ENCODE measurements at regions not wholly inside any gene's neighbourhood (a gene's known extent, or its start where the extent isn't known, plus 50 kb on each side); places are given as distances from the start of the nearest gene placed in this dataset.
A peak's percentile ranks its signal among the peaks of the same experiment; 100 is the strongest.

- peak; percentile 16 for DNase-seq
Measured at GRCh38 chr6:144582939-144583613, 297.9 kb downstream of the UTRN start.

DNA sequence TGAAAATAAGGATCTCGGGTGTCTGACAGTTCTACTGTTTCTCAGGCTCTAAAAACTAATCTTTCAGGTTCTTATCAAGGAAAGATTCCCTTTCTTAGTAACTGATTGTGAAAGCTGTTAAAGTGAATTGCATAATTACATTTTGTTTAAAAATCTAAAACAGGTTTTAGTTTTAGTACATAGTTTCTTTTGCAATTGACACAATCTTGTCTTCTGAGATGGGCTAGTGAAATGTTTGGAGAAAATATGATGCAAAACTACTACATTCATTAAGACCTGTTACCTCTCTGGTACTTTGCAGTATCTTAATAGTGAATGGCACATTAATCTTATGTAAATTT lies 298.4 kb downstream of the UTRN start:
- no peak for DNase-seq

- DNase-seq, result no peak
Measured at GRCh38 chr6:144585217-144585814, 300.2 kb downstream of the UTRN start.

GRCh38 chr6:144586986-144587385 lies 301.9 kb downstream of the UTRN start:
- DNase-seq, result no peak

- no peak for DNase-seq
Measured at GRCh38 chr6:144588697-144589325, 303.7 kb downstream of the UTRN start.

- no peak for DNase-seq
Measured at GRCh38 chr6:144590532-144590931, 305.4 kb downstream of the UTRN start.

- DNase-seq, result no peak
Measured at GRCh38 chr6:144593392-144593791, 308.3 kb downstream of the UTRN start.

DNA sequence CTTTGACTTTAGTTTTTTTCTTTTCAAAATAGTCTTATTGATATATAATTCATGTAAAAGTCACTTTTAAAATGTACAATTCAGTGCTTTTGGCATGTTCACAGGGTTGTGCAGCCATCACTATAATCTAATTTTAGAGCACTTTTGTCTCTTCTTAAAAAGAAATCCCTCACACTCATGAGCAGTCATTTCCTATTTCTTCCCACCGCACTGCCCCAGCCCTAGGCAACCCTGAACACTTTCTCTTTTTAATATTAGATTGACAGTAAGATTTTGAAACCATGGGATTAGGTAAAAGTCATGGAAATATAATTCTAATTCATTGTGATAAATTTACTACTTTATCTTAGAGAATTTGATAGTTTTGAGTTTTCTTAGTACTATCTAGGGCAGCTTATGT lies 309.4 kb downstream of the UTRN start:
- DNase-seq, result no peak

DNA sequence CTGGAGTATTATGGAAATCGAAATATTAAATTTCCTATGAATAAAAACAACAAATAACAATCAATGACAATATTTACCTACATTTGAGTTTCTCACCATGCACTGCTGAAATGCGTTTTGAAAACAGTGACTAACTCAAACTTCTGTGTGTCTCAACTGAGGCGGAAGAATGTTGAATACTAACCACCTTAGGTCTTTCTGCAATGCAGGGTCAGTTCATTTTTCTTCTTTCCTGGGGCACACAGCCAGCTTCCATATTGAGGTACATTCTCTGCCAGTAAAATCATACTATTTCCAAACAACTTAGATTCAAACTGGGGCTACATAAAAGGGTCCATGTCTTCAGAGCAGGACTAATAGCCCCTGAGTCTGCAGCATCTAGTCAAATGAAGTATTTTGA lies 310.1 kb downstream of the UTRN start:
- DNase-seq, result no peak

DNA sequence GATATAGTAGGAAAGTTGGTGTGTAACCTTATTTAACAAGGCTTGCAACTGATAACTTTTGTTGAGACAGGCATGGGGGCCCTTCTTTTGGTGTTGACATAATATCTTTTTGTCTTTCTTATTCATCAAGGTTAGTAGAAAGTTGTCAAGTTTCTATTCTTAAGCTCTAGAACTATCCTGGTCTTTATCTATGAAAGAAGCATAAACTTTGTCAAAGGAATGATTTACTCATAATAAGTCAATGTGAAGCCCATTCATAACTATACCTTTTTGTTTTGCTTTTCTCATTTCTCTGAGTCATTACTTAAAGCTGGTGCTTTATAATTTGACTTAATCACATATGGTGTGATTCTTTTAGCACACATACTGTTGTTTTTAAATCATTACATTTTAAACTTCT lies 312.4 kb downstream of the UTRN start:
- no peak for DNase-seq

DNA sequence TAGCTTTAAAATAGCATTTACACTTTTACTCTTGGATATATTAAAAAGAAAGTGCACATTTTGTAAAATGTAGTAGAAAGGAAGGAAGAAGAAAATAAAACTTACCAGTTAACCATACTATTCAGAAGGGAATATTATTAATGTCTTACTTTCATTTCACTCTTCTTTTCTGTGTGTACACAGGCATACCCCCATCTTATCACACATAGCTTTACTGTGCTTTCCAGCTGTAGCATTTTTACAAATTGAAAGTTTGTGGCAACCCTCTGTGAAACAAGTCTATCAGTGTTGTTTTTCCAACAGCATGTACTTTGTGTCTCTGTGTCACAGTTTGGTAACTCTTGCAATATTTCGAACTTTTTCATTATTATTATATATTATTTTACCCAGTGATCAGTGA lies 314.5 kb downstream of the UTRN start:
- no peak for DNase-seq

GRCh38 chr6:144601221-144601620 lies 316.1 kb downstream of the UTRN start:
- DNase-seq, result no peak

DNA sequence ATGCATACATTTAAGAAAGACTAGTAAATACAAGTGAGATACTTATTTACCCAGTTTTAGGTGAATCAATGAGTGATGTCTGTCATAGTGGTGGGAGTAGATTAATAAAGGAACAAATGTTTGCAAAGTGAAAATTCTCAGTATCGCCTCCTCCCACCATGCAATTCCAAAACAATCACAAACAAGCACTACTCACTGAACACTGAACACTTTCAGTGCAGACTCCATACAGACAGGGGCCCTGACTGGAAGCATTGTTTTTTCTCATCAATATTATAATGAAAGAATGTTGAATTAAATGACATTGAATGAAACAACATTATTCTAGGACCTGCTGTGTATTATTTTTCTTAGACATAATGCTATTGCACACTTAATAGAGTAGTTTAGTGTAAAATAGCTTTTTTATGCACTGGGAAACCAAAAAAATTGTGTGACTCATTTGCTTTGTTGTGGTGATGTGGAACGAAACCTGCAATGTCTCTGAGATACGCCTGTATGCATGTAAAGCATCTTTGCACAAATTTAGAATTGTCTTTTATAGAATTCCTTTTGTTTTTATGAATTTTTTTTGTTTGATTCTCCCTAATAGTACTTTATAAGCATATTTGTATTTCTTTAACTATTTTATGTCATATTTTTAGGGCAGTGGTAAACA lies 317.5 kb downstream of the UTRN start:
- DNase-seq, result no peak

DNA sequence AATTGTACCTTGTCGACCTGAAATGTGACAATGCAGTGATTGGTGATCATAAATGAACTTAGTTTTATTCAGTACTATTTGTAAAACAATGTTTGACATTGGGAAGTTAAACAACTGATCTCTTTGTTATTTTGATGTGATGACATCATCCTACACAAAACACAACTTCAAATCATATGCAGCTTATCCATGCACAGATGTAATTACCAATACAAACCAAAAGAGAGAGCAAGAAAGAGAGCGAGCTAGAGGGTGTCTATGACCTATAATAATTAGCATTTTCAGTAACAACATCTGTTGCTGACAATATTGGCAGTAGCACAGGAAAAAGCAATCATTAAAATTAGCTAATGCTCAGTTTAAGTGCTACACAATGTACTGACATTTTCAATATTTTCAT lies 320.9 kb downstream of the UTRN start:
- no peak for DNase-seq

GRCh38 chr6:144607998-144608735 lies 323.0 kb downstream of the UTRN start:
- no peak for DNase-seq

DNA sequence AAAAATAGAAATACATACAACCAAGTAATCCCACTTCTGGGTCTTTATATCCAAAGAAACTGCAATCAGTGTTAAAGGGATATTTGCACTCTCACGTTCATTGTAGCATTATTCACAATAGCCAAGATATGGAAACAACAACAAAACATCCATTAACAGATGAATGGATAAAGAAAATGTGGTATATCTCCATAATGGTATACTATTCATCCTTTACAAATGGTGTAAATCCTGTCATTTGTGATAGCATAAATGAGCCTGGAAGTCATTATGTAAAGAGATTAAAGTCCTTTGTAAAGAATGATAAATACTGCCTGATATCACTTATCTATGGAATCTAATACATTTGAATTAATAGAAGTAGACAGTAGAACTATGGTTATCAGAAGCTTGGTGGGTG lies 327.7 kb downstream of the UTRN start:
- no peak for DNase-seq

DNA sequence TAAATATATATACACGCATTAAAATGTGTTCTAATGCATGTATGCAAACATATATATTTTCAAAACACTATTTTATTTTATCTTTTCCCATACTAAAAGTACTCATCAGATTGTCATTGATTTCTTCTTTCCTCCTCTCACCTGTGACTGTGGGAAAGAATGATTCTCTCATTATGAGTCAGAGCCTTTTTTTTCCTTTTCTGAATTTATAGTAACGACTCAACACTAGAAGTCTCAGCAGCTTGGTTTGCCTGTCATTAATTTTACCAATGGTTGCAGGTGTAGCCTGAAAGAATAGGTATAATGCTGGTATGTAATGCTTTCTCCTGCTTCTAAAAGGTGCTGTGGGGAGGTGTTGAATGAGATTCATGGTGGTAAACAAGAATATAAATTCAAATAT lies 328.7 kb downstream of the UTRN start:
- no peak for DNase-seq

DNA sequence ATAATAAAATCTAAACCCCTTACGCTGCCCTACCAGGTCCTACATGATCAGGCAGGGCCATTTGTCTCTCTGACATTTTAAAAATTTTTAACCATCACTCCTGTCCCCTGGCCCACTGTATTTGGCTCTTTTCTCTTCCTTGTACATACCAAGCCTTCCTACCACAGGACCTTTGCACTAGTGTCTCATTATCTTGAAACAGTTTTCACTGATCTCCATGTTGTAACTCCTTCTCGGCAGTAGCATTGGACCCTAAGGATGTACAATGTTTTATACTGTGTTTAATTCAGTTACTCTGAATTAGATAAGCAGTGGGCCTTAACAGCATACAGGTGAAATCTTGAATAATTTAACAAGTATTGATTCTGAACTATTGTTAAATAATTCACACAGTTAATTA lies 330.7 kb downstream of the UTRN start:
- DNase-seq, result no peak

GRCh38 chr6:144617191-144617590 lies 332.1 kb downstream of the UTRN start:
- DNase-seq, result no peak

DNA sequence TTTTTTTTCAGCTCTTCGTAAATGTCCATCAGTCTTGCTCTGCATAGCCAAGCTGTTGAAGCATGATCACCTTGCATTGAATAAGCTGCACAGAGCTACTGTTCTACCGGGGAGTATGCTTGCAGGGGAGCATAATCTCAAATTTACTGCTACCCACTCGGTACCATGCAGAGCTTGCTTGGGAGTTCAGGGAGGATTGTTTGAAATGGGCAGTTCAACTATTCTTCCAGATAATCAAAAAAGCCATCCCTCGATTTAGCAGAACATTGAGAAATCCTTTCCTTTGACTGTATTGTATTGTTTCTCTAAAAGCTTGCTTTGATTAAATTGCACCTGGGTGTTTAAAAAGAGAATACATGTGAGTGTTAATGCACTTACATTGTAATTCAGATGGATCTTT lies 332.6 kb downstream of the UTRN start:
- no peak for DNase-seq

GRCh38 chr6:144619966-144620365 lies 334.8 kb downstream of the UTRN start:
- DNase-seq, result no peak

GRCh38 chr6:144621332-144621731 lies 336.2 kb downstream of the UTRN start:
- DNase-seq, result no peak

- DNase-seq, result no peak
Measured at GRCh38 chr6:144624246-144624645, 339.1 kb downstream of the UTRN start.

DNA sequence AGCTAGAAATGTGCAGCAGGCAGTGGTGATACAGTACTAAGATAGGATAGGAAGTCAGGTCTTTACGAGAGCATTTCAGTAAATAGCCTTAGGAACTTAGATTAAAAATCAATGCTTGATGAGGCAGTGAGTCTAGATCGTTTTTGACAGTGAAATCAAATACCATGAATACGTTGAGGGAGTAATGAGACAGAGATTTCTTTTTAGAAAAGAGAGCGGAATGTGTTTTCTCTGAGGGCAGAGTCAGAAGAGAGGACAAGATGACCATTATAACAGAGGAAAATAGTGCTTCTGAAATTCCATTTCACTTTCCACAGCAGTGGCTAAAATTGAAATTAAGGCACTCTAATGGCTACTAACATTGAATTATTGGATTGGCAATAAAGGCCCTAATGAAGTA lies 339.6 kb downstream of the UTRN start:
- no peak for DNase-seq

Data from stimulated activated CD4-positive, alpha-beta T cell treated with anti-CD3 and anti-CD28 coated beads, Interleukin-12 subunit alpha, Interleukin-12 subunit beta, amount 100 ng/mL, for 4 hours (primary cell).